GM12891 (cell line): ENCODE measurements at regions not wholly inside any gene's neighbourhood (a gene's known extent, or its start where the extent isn't known, plus 50 kb on each side); places are given as distances from the start of the nearest gene placed in this dataset.

ENCODE experiments used
- POLR2A ChIP-seq: IDR thresholded peaks from 2 replicates; pipeline ENCODE4 v1.6.1; 2011; ENCODE audit warnings: low read depth, low read length, control low read depth
- TAF1 ChIP-seq: IDR thresholded peaks from 2 replicates; pipeline ENCODE4 v1.6.1; 2011; ENCODE audit warnings: low read depth, low read length, control low read depth

DNA sequence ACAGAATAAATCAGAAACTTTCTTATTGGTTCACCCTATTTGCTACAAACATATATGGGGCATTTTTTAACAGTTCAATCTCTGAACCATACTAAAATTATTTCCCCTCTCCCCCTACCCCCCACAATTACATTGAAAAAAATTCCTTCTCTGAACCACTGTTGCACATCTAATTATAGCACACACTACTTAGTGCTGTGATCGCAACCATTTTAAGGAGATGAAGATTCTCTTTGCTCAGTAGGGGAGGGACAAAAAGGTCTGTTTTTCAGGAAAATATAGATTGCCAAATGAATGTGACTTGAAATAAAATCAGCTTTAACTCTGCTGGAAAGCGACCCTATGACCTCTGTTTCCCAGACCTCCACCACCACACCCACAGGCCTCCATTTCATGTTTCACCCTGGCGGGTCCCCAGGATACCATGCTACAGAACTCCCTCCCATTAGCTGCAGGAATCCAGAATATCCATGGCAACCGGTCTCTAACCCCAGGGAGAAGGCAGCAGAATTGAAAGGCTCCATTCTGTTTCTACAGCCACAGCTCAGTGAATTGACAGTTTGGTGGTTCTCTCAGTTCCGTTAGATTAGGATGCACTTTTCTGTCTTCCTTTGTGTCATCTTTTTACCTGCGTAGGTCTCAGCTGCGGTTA, 286.3 kb downstream of the TBC1D4 start:
- TF ChIP-seq POLR2A, result no peak
- TF ChIP-seq TAF1, result no peak
